ENCODE measurements at regions not wholly inside any gene's neighbourhood (a gene's known extent, or its start where the extent isn't known, plus 50 kb on each side); places are given as distances from the start of the nearest gene placed in this dataset.
"Not testable (repeated sequence)": the region's sequence is repeated elsewhere in the genome, so short reads cannot be mapped to it uniquely, and the experiment has no call there.

DNA sequence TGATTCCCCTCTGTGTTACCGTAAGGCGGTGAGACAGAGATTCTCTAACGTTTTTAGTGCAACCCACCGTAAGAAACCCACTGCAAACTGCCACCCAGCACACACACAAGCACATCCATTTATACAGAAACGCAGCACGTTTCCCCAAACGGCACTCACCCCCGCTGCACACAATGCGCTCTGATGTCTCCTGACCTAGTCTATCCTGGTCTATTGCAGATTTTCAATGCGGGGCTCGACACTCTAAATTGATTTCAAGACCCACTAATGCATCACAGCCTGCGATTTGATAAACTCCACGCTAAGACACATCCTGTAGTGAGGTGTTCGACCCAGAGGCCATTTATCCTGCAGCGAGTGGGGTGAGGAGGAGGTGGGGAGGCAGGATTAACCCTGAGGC, 63.7 kb upstream of the SULF2 start:
- H4K20me1 ChIP-seq (ENCODE audit: insufficient read depth) = no peaks in the 10 kb centered on the region
- H3F3A ChIP-seq (ENCODE audit: insufficient read depth, low read depth) = peaks cover 44% of the 10 kb centered on the region
- ChIA-PET CTCF (interaction anchor here (0.9 kb wide), 1 partner anchor 772 kb away, joined by 3 read pairs; no protein-coding TSS in a partner anchor), POLR2A (ENCODE audit: unreplicated experiment) (interaction anchor here (0.6 to 0.9 kb wide), 3 partner anchors 8 to 135 kb away, joined by 3 to 20 read pairs (median 4); no protein-coding TSS in a partner anchor)
- BruUV-seq (replicated peaks) = no TSS peak
- intact Hi-C loops (cut with micrococcal nuclease; ENCODE audit: unreplicated experiment) = no loop called here
- DNase-seq = no peak
- TF ChIP-seq EZH2 (IDR thresholded peaks at IDR 0.05; ENCODE audit: low read depth) = no peak
- TF ChIP-seq, protein P1, sequence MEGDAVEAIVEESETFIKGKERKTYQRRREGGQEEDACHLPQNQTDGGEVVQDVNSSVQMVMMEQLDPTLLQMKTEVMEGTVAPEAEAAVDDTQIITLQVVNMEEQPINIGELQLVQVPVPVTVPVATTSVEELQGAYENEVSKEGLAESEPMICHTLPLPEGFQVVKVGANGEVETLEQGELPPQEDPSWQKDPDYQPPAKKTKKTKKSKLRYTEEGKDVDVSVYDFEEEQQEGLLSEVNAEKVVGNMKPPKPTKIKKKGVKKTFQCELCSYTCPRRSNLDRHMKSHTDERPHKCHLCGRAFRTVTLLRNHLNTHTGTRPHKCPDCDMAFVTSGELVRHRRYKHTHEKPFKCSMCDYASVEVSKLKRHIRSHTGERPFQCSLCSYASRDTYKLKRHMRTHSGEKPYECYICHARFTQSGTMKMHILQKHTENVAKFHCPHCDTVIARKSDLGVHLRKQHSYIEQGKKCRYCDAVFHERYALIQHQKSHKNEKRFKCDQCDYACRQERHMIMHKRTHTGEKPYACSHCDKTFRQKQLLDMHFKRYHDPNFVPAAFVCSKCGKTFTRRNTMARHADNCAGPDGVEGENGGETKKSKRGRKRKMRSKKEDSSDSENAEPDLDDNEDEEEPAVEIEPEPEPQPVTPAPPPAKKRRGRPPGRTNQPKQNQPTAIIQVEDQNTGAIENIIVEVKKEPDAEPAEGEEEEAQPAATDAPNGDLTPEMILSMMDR (conservative IDR thresholded peaks at IDR 0.05) = no peak
- peak overlapping the region; percentile 57; the same call in 1 of the 2 replicates for H3K4me2 ChIP-seq
- H3K79me2 ChIP-seq (ENCODE audit: low read depth) = no peaks in the 10 kb centered on the region; the same call in 1 of the 2 replicates
- H3K27me3 ChIP-seq (ENCODE audit: insufficient read depth, low read depth) = no peaks in the 10 kb centered on the region
- H3K9me2 ChIP-seq (ENCODE audit: insufficient read depth) = no peaks in the 10 kb centered on the region
- no peak overlapping the region for H2AFZ ChIP-seq
- no peak overlapping the region for H3K4me3 ChIP-seq
- H3K36me3 ChIP-seq (ENCODE audit: low read depth) = no peaks in the 10 kb centered on the region
- peak overlapping the region; percentile 95 for H3K27ac ChIP-seq
- H3K9me3 ChIP-seq (ENCODE audit: insufficient read depth, low read depth) = no peaks in the 10 kb centered on the region
- H3K4me1 ChIP-seq (replicated peaks; ENCODE audit: insufficient read depth) = peaks cover 59% of the 10 kb centered on the region

DNA sequence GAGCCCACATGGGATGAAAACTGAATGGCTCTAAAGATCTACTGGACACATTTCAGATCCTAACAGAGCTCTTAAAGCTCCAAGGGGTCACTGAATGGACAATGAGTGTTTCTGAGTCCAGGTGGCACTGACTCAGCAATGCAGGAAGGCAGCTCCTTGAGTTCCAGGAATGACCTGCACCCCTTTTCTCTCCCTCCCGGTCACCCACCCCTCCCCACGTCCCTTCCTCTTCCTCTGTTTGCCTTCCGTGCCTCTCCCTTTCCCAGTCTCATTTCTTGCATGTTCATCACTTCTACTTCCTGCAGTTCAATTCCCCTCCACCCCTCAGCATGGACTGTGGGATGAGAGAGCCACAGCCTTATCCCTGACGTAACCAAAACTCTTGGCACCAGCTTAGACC, 63.3 kb upstream of the SULF2 start:
- intact Hi-C loops (cut with micrococcal nuclease; ENCODE audit: unreplicated experiment); H3K4me3 ChIP-seq; H3K36me3 ChIP-seq (ENCODE audit: low read depth); H4K20me1 ChIP-seq (ENCODE audit: insufficient read depth); BruUV-seq (replicated peaks); H3K9me3 ChIP-seq (ENCODE audit: insufficient read depth, low read depth); H2AFZ ChIP-seq; H3K27me3 ChIP-seq (ENCODE audit: insufficient read depth, low read depth); H3K79me2 ChIP-seq (ENCODE audit: low read depth); H3K9me2 ChIP-seq (ENCODE audit: insufficient read depth): not testable (repeated sequence)
- ChIA-PET CTCF (interaction anchor here (0.6 to 0.9 kb wide), 4 partner anchors 62 to 772 kb away, joined by 3 read pairs; no protein-coding TSS in a partner anchor), POLR2A (ENCODE audit: unreplicated experiment) (interaction anchor here (0.6 to 0.9 kb wide), 5 partner anchors 9 to 136 kb away, joined by 3 to 20 read pairs (median 6); no protein-coding TSS in a partner anchor)
- H3K4me1 ChIP-seq (replicated peaks; ENCODE audit: insufficient read depth) = peaks cover 64% of the 10 kb centered on the region
- peak; percentile 74 to 94 for DNase-seq
- H3K27ac ChIP-seq = peak overlapping the region; percentile 95
- H3K4me2 ChIP-seq = peak overlapping the region; percentile 57
- H3F3A ChIP-seq (ENCODE audit: insufficient read depth, low read depth) = peaks cover 46% of the 10 kb centered on the region

DNA sequence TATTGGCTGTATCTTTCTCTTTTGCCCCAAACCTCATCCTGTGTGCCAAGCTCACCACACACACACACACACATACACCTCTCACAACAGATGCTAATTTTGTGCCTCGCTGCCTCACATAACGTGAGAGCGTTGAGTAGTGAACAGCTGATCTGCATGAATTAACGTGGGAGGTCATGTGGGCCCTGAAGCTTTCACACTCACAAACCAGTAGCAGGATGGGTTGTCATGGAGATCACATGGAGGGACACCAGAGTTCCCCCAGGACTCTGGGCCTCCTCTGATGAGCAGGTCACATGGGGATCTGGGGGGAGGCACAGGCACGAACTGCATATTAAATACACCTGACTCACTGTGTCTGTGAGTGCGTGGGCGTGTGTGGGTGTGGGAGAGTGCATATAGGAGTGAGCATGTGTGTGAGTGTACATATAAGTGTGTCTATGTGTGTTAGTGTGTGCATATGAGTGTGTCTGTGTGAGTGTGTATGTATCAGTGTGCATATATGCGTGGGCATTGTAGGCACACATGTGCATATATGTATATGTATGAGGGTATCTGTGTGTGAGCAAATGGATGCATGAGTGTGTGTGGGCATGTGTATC, 62.7 kb upstream of the SULF2 start:
- H2AFZ ChIP-seq = no peak overlapping the region
- peak overlapping the region; percentile 95 for H3K27ac ChIP-seq
- DNase-seq = peak in 1 of 2 experiments; percentile 37
- H3K4me3 ChIP-seq = no peak overlapping the region
- CTCF ChIA-PET = interaction anchor here (0.6 to 0.9 kb wide), 4 partner anchors 61 to 773 kb away, joined by 3 read pairs; no protein-coding TSS in a partner anchor
- H3K4me1 ChIP-seq (replicated peaks; ENCODE audit: insufficient read depth) = peaks cover 69% of the 10 kb centered on the region
- BruUV-seq (replicated peaks) = no TSS peak
- H3K36me3 ChIP-seq (ENCODE audit: low read depth) = no peaks in the 10 kb centered on the region
- intact Hi-C loops (cut with micrococcal nuclease; ENCODE audit: unreplicated experiment) = no loop called here
- POLR2A ChIA-PET (ENCODE audit: unreplicated experiment) = interaction anchor here (0.6 to 0.9 kb wide), 5 partner anchors 9 to 136 kb away, joined by 3 to 20 read pairs (median 6); no protein-coding TSS in a partner anchor
- H3F3A ChIP-seq (ENCODE audit: insufficient read depth, low read depth) = peaks cover 49% of the 10 kb centered on the region
- H4K20me1 ChIP-seq (ENCODE audit: insufficient read depth) = no peaks in the 10 kb centered on the region
- peak overlapping the region; percentile 57 for H3K4me2 ChIP-seq
- H3K27me3 ChIP-seq (ENCODE audit: insufficient read depth, low read depth) = no peaks in the 10 kb centered on the region
- no peaks in the 10 kb centered on the region for H3K9me2 ChIP-seq (ENCODE audit: insufficient read depth)
- H3K79me2 ChIP-seq (ENCODE audit: low read depth) = peaks cover 5% of the 10 kb centered on the region; the same call in 1 of the 2 replicates
- H3K9me3 ChIP-seq (ENCODE audit: insufficient read depth, low read depth) = no peaks in the 10 kb centered on the region
- TF ChIP-seq, protein P1 (conservative IDR thresholded peaks at IDR 0.05) = no peak
- no peak for TF ChIP-seq EZH2 (IDR thresholded peaks at IDR 0.05; ENCODE audit: low read depth)

DNA sequence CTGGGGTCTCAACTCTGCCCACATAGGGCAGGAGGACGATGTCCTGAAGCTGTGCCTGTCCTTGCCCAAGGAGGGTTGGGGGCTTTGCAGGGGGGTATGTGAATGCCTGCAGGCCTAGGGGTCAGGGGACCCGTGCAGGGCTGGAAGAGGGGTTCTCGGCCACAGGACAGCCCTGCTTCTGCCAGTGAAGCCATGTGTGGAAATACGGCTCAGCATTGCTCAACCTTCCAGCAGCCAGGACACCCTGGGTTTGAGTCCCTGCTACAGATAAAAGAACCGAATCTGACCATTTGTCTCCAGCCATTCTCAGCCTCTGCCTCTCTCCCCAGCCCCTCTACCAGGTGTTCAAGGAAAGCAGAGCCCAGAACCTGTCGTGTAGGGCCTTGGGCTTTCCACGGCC, 61.9 kb upstream of the SULF2 start:
- Histone ChIP-seq H3F3A (ENCODE audit: insufficient read depth, low read depth) (peaks cover 49% of the 10 kb centered on the region), H3K4me1 (replicated peaks; ENCODE audit: insufficient read depth) (peaks cover 70% of the 10 kb centered on the region), H3K27ac (peak overlapping the region; percentile 95; the same call in 1 of the 2 replicates)
- H3K4me2 ChIP-seq; H3K9me3 ChIP-seq (ENCODE audit: insufficient read depth, low read depth); H3K79me2 ChIP-seq (ENCODE audit: low read depth); CTCF ChIA-PET; H3K27me3 ChIP-seq (ENCODE audit: insufficient read depth, low read depth); H3K9me2 ChIP-seq (ENCODE audit: insufficient read depth); H4K20me1 ChIP-seq (ENCODE audit: insufficient read depth); BruUV-seq (replicated peaks); intact Hi-C loops (cut with micrococcal nuclease; ENCODE audit: unreplicated experiment); H2AFZ ChIP-seq; H3K36me3 ChIP-seq (ENCODE audit: low read depth); POLR2A ChIA-PET (ENCODE audit: unreplicated experiment); H3K4me3 ChIP-seq; DNase-seq: not testable (repeated sequence)

DNA sequence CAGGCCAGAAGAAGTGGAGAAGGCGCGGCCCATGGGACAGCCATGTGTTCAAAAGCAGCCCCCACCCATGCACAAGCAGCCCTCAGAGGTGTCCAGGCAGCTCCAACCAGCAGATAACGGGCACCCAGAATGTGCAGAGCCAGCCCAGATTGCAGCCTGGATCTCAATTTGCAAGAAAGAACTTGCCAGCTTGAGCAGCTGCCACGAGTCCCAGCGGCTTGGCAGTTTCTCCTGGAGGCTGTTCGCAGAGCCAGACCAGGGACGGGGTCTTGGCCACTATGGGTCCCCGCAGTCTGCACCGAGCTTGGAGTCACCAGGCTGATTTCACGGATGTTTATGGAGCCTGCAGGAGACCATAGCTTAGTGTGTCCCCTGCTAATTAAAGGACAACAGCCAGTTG, 61.4 kb upstream of the SULF2 start:
- H2AFZ ChIP-seq; H3K36me3 ChIP-seq (ENCODE audit: low read depth); H3K27me3 ChIP-seq (ENCODE audit: insufficient read depth, low read depth); H3K9me2 ChIP-seq (ENCODE audit: insufficient read depth); H3K9me3 ChIP-seq (ENCODE audit: insufficient read depth, low read depth); CTCF ChIA-PET; BruUV-seq (replicated peaks); intact Hi-C loops (cut with micrococcal nuclease; ENCODE audit: unreplicated experiment); H4K20me1 ChIP-seq (ENCODE audit: insufficient read depth); POLR2A ChIA-PET (ENCODE audit: unreplicated experiment); H3K79me2 ChIP-seq (ENCODE audit: low read depth); H3K4me3 ChIP-seq; DNase-seq: not testable (repeated sequence)
- peak overlapping the region; percentile 95 for H3K27ac ChIP-seq
- peaks cover 70% of the 10 kb centered on the region for H3K4me1 ChIP-seq (replicated peaks; ENCODE audit: insufficient read depth)
- peak overlapping the region; percentile 69; the same call in 1 of the 2 replicates for H3K4me2 ChIP-seq
- peaks cover 49% of the 10 kb centered on the region for H3F3A ChIP-seq (ENCODE audit: insufficient read depth, low read depth)
